SU-DHL-6 (cell line): ENCODE measurements at regions not wholly inside any gene's neighbourhood (a gene's known extent, or its start where the extent isn't known, plus 50 kb on each side); places are given as distances from the start of the nearest gene placed in this dataset.

ENCODE experiments used
- H2AFZ ChIP-seq: fragments of 200-600 bp; sonication (generic); 2 replicates; pipeline ENCODE4 v1.6.1; 2014; ENCODE audit warnings: low read depth, mild to moderate bottlenecking, moderate library complexity, mixed read lengths, antibody characterized with exemption, low read length; ENCODE audit not compliant: severe bottlenecking
- H3F3A ChIP-seq: fragments of 200-600 bp; shearing (Covaris generic); 2 replicates; pipeline ENCODE4 v1.6.0; 2016; ENCODE audit warnings: antibody characterized with exemption, mild to moderate bottlenecking; ENCODE audit not compliant: insufficient read depth
- H3K27ac ChIP-seq: fragments of 200-600 bp; sonication (generic); 2 replicates; pipeline ENCODE4 v1.5.1; 2016; ENCODE audit warnings: low read depth, mild to moderate bottlenecking, low read length, moderate library complexity, mixed read lengths
- H3K27me3 ChIP-seq: fragments of 200-600 bp; sonication (generic), shearing (Covaris generic); 2 replicates; pipeline ENCODE4 v1.6.0; 2014; ENCODE audit warnings: mild to moderate bottlenecking, low read length
- H3K36me3 ChIP-seq: fragments of 200-600 bp; sonication (generic); 2 replicates; pipeline ENCODE4 v1.6.1; 2014; ENCODE audit warnings: mild to moderate bottlenecking, low read length, mixed read lengths
- H3K4me2 ChIP-seq: fragments of 300-600, 200-600 bp; shearing (Covaris generic), sonication (generic); 2 replicates; pipeline ENCODE4 v1.6.0; 2014; ENCODE audit warnings: low read length, low read depth, mild to moderate bottlenecking; ENCODE audit not compliant: poor library complexity, severe bottlenecking
- H3K4me3 ChIP-seq: fragments of 200-600 bp; sonication (generic); 2 replicates; pipeline ENCODE4 v1.5.1; 2014; ENCODE audit warnings: antibody characterized with exemption, low read length, mild to moderate bottlenecking, mixed read lengths; ENCODE audit not compliant: insufficient read depth, poor library complexity, severe bottlenecking
- H3K79me2 ChIP-seq: fragments of 200-600 bp; sonication (generic); 2 replicates; pipeline ENCODE4 v1.6.1; 2014; ENCODE audit warnings: mild to moderate bottlenecking, low read length, moderate library complexity; ENCODE audit not compliant: insufficient read depth
- H3K9ac ChIP-seq: fragments of 200-600 bp; sonication (generic); 2 replicates; pipeline ENCODE4 v1.7.0; 2014; ENCODE audit warnings: mild to moderate bottlenecking, low read length
- H3K9me2 ChIP-seq: fragments of 200-600 bp; sonication (generic); replicated peaks from 2 replicates; pipeline ENCODE4 v1.6.1; 2014; ENCODE audit warnings: low read length; ENCODE audit not compliant: insufficient read depth
- H3K9me3 ChIP-seq: fragments of 200-600 bp; sonication (generic); 2 replicates; pipeline ENCODE4 v1.6.1; 2014; ENCODE audit warnings: low read length, mixed read lengths; ENCODE audit not compliant: insufficient read depth
- H4K20me1 ChIP-seq: fragments of 200-600 bp; sonication (generic); 2 replicates; pipeline ENCODE4 v1.6.1; 2014; ENCODE audit warnings: low read depth, mild to moderate bottlenecking, antibody characterized with exemption, low read length, moderate library complexity, mixed read lengths
- EZH2phosphoT487 ChIP-seq: fragments of 200-600 bp; sonication (generic), shearing (Covaris generic); conservative IDR thresholded peaks from 2 replicates; pipeline ENCODE4 v1.6.1; 2018; ENCODE audit warnings: mild to moderate bottlenecking, antibody characterized with exemption, low read length, moderate library complexity, mixed read lengths
- TF ChIP-seq, protein P1 (sequence below): fragments of 200-600 bp; sonication (generic); IDR thresholded peaks from one replicate; pipeline ENCODE4 v1.5.1; 2017; ENCODE audit warnings: antibody characterized with exemption, mild to moderate bottlenecking, low read length, moderate library complexity; ENCODE audit not compliant: insufficient read depth, poor library complexity, severe bottlenecking

DNA sequence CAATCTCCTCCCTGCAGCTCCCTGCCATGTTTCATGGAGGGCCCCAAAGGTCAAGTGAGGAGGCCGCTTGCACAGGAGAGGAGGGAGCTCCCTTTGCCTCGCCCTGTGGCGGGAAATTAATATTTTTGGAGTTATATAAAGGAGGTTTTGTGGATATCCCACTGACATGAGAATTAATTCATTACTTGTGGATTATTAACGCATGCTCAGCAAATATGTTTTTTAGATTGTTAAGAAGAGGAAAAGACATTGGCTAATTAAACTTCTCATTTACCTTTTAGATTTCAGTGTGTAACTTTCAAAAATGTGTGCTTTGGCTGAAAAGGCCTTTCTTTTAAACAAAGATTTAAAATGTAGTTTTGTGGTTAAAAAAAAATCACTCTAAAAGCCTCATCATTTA, 474.0 kb downstream of the SOCS6 start:
- no peaks in the 10 kb centered on the region for H3K9me2 ChIP-seq
- H4K20me1 ChIP-seq, result no peaks in the 10 kb centered on the region
- H3F3A ChIP-seq, result no peaks in the 10 kb centered on the region
- H3K4me2 ChIP-seq, result no peak overlapping the region
- no peaks in the 10 kb centered on the region for H3K9me3 ChIP-seq
- TF ChIP-seq, protein P1, sequence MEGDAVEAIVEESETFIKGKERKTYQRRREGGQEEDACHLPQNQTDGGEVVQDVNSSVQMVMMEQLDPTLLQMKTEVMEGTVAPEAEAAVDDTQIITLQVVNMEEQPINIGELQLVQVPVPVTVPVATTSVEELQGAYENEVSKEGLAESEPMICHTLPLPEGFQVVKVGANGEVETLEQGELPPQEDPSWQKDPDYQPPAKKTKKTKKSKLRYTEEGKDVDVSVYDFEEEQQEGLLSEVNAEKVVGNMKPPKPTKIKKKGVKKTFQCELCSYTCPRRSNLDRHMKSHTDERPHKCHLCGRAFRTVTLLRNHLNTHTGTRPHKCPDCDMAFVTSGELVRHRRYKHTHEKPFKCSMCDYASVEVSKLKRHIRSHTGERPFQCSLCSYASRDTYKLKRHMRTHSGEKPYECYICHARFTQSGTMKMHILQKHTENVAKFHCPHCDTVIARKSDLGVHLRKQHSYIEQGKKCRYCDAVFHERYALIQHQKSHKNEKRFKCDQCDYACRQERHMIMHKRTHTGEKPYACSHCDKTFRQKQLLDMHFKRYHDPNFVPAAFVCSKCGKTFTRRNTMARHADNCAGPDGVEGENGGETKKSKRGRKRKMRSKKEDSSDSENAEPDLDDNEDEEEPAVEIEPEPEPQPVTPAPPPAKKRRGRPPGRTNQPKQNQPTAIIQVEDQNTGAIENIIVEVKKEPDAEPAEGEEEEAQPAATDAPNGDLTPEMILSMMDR, result no peak
- no peak for TF ChIP-seq EZH2phosphoT487
- H2AFZ ChIP-seq, result no peak overlapping the region
- H3K79me2 ChIP-seq, result no peaks in the 10 kb centered on the region
- no peaks in the 10 kb centered on the region for H3K36me3 ChIP-seq
- no peak overlapping the region for H3K4me3 ChIP-seq
- no peak overlapping the region for H3K9ac ChIP-seq
- no peaks in the 10 kb centered on the region for H3K27me3 ChIP-seq
- H3K27ac ChIP-seq, result no peak overlapping the region

DNA sequence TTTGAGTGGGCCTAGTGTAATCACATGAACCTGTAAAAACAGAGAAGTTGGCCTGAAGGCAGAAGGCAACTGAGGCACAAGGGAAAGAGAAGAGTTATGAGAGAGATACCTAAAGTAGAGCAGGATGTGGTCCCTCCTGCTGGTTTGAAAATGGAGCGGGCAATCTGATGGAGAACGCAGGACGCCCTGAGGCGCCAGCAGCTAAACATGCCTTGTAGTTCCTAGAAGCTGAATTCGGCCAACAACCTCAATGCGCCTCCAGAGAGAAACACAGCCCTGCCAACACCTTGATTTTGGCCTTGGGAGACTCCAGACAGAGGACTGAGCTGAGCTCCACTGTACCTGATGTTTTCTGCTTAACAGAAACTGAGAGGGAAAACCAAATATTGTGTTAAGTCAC, 469.9 kb downstream of the SOCS6 start:
- Histone ChIP-seq H2AFZ (no peak overlapping the region), H3K27ac (no peak overlapping the region), H3K36me3 (no peaks in the 10 kb centered on the region), H3K4me3 (no peak overlapping the region), H3K79me2 (no peaks in the 10 kb centered on the region), H3K4me2 (no peak overlapping the region), H3K9ac (no peak overlapping the region), H3K27me3 (no peaks in the 10 kb centered on the region), H3K9me3 (no peaks in the 10 kb centered on the region), H3F3A (no peaks in the 10 kb centered on the region), H4K20me1 (no peaks in the 10 kb centered on the region), H3K9me2 (no peaks in the 10 kb centered on the region)
- TF ChIP-seq EZH2phosphoT487, result no peak
- TF ChIP-seq, protein P1, result no peak

DNA sequence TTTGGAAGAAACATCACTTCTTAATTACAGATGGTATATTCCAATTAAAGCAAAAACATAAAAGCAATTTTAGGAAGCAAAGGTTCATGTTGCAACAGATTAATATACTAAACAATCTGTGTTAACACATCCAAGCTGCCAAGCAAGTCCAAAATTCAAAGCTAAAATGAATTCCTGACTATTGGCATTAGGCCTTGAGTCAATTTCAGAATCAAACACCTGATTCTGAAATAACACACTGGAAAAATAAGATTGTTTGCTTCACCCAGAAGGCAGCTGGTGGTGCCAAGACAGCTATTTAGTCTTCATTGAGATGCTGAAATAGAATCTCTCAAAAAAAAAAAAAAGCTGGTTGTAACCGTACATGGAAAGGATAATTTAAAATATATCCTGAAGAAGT, 465.6 kb downstream of the SOCS6 start:
- Histone ChIP-seq H3F3A (no peaks in the 10 kb centered on the region), H3K4me3 (no peak overlapping the region), H3K36me3 (no peaks in the 10 kb centered on the region), H3K9me3 (no peaks in the 10 kb centered on the region), H3K9me2 (no peaks in the 10 kb centered on the region), H3K79me2 (no peaks in the 10 kb centered on the region), H3K9ac (no peak overlapping the region), H4K20me1 (no peaks in the 10 kb centered on the region), H3K4me2 (no peak overlapping the region), H2AFZ (no peak overlapping the region), H3K27me3 (no peaks in the 10 kb centered on the region), H3K27ac (no peak overlapping the region)
- TF ChIP-seq, protein P1, result no peak
- no peak for TF ChIP-seq EZH2phosphoT487

DNA sequence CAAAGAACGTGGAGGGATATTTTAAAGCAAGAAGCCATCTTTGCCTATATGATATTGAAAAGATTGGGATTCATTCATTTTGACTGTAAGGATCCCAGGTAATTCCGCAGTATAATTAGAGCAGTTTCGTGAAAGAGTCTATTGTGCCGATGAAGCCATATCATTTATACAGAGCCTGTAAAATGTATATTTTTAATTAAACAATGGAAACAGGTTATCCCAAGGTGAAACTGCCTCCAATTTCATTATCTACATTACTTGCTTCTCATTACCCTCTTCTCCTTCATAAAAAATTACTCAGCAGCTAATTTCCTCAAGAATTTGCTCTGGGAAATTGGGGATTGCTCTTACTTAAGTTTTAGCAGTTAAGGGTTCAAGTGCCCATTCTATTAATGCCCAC, 444.1 kb downstream of the SOCS6 start:
- no peaks in the 10 kb centered on the region for H3K9me2 ChIP-seq
- no peaks in the 10 kb centered on the region for H3F3A ChIP-seq
- no peaks in the 10 kb centered on the region for H3K79me2 ChIP-seq
- no peak overlapping the region for H3K4me2 ChIP-seq
- H3K36me3 ChIP-seq, result no peaks in the 10 kb centered on the region
- no peak overlapping the region for H3K27ac ChIP-seq
- no peak for TF ChIP-seq EZH2phosphoT487
- no peak overlapping the region for H3K4me3 ChIP-seq
- no peaks in the 10 kb centered on the region for H3K27me3 ChIP-seq
- H4K20me1 ChIP-seq, result no peaks in the 10 kb centered on the region
- H2AFZ ChIP-seq, result no peak overlapping the region
- H3K9ac ChIP-seq, result no peak overlapping the region
- no peaks in the 10 kb centered on the region for H3K9me3 ChIP-seq
